Pancreas (tissue), 10 donors: ENCODE measurements at regions not wholly inside any gene's neighbourhood (a gene's known extent, or its start where the extent isn't known, plus 50 kb on each side); places are given as distances from the start of the nearest gene placed in this dataset.

Experiments used
- ATAC-seq, 4 donors: fragments of 200-7000 bp; cut with Tn5 transposase; one replicate each; pipeline versions ENCODE4 v1.8.0 to v1.9.1; 2020; ENCODE audit warnings: mild to moderate bottlenecking in 4 of 4, moderate library complexity in 4 of 4
- DNase-seq, 6 donors: peaks; one replicate each; pipeline ENCODE4 v3.0.0-alpha.2; 2020
- FAIRE-seq: peaks from 2 replicates; lab custom pipeline; 2012; peaks lifted over from hg19 to GRCh38; lab: Jason Lieb, UNC
- H3K27ac ChIP-seq, 4 donors: fragments of 200-600 bp; sonication (generic); 1 replicate in 3 of 4; 2 replicates in 1 of 4; pipeline versions ENCODE4 v1.5.0 to v1.8.0; 2020
- H3K27me3 ChIP-seq, 4 donors: fragments of 200-600 bp; one replicate each; pipeline ENCODE4 v1.8.0; 2021
- H3K36me3 ChIP-seq, 3 donors: fragments of 200-600 bp; sonication (generic) in 1 of 3; one replicate each; pipeline versions ENCODE4 v1.5.0 to v1.8.0; 2020 to 2021
- H3K4me1 ChIP-seq, 3 donors: fragments of 200-600 bp; one replicate each; pipeline ENCODE4 v1.8.0; 2021
- H3K4me3 ChIP-seq, 4 donors: fragments of 200-600 bp; sonication (generic) in 2 of 4; one replicate each; pipeline versions ENCODE4 v1.5.0 to v1.8.0; 2020 to 2021
- H3K9me3 ChIP-seq, 4 donors: fragments of 200-600 bp; one replicate each; pipeline ENCODE4 v1.8.0; 2021
- WGBS, 2 donors: extraction: QIAGEN DNeasy Blood & Tissue Kit; methylation state at CpG; one replicate each; pipeline ENCODE4 v1.1.7; 2013; 5-methylcytosine and 5-hydroxymethylcytosine counted together
- intact Hi-C, 3 donors: fragments of 100-400 bp; cut with DNase I; formaldehyde crosslinking; loops; one replicate each; pipeline versions ENCODE4 v1.11.1 to v1.14.2; 2022
- TF ChIP-seq, protein P1 (sequence below), 4 donors: fragments of 200-600 bp; sonication (generic) in 3 of 4; IDR thresholded peaks; one replicate each; pipeline versions ENCODE4 v1.5.0 to v1.8.0; 2021; ENCODE audit warnings: antibody characterized with exemption in 4 of 4
- donor health status: healthy with polysubstance abuse.
- donor health status: DM: no; HTN: no; CAD: no; lungs with moderate emphysema.
- donor health status: DM: no; HTN: no; CAD: no.
- donor health status: control.
- donor health status: control.
- donor health status: Bipolar disorder and iron deficiency.
- donor health status: DM: yes; HTN: yes; CAD: no.
- donor health status: DM: no; HTN: no; CAD: no.
- donor health status: DM: no; HTN: no; CAD: no.
- donor health status: DM: yes; HTN: yes; CAD: no.

DNA sequence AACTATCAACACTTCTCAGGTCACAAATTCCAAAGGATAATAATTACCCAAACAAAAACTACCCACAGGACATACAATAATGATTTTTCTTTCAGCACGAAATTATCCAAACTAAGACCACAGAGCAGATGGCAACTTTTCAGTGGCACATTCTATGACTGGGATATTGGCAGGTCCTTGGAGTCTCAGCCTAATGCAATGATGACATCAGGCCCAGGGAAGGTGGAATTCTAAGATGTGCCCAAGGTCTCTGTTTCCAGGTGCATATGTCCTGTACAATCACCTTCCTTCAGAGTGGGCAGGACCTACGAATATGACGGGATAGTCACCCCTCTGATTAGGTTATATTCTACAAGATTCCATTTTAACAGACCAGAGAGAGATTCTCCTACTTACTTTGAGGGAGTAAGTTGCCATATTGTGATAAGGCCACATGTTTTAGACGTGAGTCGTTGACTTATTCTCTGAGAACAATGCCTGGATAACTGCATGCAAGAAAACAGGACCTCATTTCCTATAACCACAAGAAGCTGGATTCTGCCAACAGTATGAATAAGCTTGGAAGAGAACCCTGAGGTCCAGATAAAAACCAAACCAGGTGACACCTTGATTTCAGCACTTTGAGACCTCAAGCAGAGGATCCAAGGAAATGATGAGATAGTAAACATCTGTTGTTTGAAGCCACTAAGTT lies 69.9 kb downstream of the ZC3H11B start:
- ATAC-seq: no peak
- WGBS, 2 donors: 70 to 79% methylated on average over 5 of the region's 5 CpGs
- TF ChIP-seq, protein P1, sequence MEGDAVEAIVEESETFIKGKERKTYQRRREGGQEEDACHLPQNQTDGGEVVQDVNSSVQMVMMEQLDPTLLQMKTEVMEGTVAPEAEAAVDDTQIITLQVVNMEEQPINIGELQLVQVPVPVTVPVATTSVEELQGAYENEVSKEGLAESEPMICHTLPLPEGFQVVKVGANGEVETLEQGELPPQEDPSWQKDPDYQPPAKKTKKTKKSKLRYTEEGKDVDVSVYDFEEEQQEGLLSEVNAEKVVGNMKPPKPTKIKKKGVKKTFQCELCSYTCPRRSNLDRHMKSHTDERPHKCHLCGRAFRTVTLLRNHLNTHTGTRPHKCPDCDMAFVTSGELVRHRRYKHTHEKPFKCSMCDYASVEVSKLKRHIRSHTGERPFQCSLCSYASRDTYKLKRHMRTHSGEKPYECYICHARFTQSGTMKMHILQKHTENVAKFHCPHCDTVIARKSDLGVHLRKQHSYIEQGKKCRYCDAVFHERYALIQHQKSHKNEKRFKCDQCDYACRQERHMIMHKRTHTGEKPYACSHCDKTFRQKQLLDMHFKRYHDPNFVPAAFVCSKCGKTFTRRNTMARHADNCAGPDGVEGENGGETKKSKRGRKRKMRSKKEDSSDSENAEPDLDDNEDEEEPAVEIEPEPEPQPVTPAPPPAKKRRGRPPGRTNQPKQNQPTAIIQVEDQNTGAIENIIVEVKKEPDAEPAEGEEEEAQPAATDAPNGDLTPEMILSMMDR (IDR thresholded peaks at IDR 0.05): no peak

DNA sequence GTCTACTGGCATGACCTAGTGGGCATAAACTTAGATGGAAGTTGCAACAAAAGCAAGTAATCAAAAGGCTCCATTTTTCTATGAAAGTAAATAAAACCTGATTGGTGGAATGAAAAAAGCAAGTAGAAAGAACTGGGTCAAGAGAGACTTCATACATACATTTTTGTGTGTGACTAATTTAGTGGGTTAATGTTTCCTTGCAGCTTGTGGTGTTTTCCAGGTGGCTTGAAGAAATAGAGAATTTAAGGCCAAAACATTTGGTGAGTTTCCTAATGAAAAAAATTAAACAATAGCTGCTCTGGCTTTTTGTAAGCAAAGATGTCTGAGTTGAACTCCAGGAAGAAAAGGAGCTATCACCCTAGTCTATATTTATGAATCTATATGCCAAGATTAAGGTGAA lies 71.0 kb downstream of the ZC3H11B start:
- Histone ChIP-seq H3K27ac (no peak overlapping the region), H3K4me3 (no peak overlapping the region), H3K4me1 (no peaks in the 10 kb centered on the region), H3K36me3 (no peaks in the 10 kb centered on the region), H3K9me3 (no peaks in the 10 kb centered on the region), H3K27me3 (no peaks in the 10 kb centered on the region)
- ATAC-seq (no peak), FAIRE-seq (no peak), DNase-seq (no peak)
- TF ChIP-seq, protein P1 (IDR thresholded peaks at IDR 0.05): no peak
- intact Hi-C loops: no loop called here

More for the DNA sequence above, 69.9 kb downstream of the ZC3H11B start:
- no peaks in the 10 kb centered on the region for H3K27me3 ChIP-seq
- DNase-seq: no peak
- H3K4me1 ChIP-seq: no peaks in the 10 kb centered on the region
- intact Hi-C loops: no loop called here
- no peaks in the 10 kb centered on the region for H3K9me3 ChIP-seq
- no peaks in the 10 kb centered on the region for H3K36me3 ChIP-seq
- H3K4me3 ChIP-seq: no peak overlapping the region
- no peak overlapping the region for H3K27ac ChIP-seq
- FAIRE-seq: no peak

DNA sequence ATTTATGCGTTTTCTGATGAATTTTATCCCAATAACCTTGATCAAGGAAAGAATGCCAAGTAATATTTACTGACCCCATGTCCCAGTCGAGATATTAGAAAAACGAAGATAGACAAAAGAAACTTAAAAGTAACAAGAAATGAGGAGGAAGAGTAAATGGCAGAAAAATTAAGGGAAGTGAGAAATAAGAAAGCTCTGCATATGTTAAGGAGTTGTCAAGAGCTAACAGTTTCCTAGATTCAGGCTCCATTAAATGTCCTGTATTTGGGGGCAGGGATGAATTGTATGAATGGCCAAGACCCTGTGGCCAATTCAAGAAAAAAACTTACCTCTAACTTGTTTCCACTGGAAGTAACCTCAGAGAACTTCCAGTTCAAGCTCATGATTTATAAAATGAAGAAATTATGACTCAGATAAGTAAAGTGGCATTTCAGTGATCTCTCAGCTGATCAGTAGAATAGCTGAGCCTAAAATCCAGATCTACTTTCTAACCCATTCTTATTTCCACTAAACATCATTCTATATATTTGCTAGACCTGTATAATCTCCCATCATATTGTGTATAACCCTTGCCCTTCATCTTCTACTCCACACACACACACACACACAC lies 73.2 kb downstream of the ZC3H11B start:
- intact Hi-C loops: no loop called here
- ATAC-seq (no peak), DNase-seq (no peak), FAIRE-seq (no peak)
- TF ChIP-seq, protein P1 (IDR thresholded peaks at IDR 0.05): no peak
- Histone ChIP-seq H3K4me3 (no peak overlapping the region), H3K9me3 (no peaks in the 10 kb centered on the region), H3K4me1 (no peaks in the 10 kb centered on the region), H3K27me3 (no peaks in the 10 kb centered on the region), H3K27ac (no peak overlapping the region), H3K36me3 (no peaks in the 10 kb centered on the region)
- 61 to 81% methylated on average over 3 of the region's 3 CpGs for WGBS, 2 donors

DNA sequence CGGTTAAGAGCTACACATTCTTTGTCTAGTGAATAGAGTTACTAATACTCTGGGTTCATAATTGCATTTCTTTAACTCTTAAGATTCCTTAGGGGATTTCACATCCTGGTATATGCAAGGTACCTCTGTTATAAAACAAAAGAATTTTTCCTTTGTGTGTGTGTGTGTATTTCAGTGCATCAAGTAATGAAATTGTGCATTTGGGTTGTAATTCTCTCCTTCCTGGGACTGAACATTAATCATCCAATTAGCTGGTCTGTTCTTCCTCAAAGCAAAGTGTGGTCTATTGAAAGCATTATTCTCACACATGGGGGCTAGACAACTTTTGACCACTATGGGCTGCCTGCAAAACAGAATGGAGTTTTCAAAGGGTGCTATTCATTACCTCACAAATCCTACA lies 74.0 kb downstream of the ZC3H11B start:
- 87 to 91% methylated on average over 1 of the region's 1 CpG for WGBS, 2 donors

More for the DNA sequence above, 74.0 kb downstream of the ZC3H11B start:
- no peak overlapping the region for H3K27ac ChIP-seq
- intact Hi-C loops: no loop called here
- FAIRE-seq (no peak), DNase-seq (no peak), ATAC-seq (no peak)
- TF ChIP-seq, protein P1 (IDR thresholded peaks at IDR 0.05): no peak
- no peaks in the 10 kb centered on the region for H3K9me3 ChIP-seq
- H3K4me1 ChIP-seq: no peaks in the 10 kb centered on the region
- H3K36me3 ChIP-seq: no peaks in the 10 kb centered on the region
- H3K4me3 ChIP-seq: no peak overlapping the region
- H3K27me3 ChIP-seq: no peaks in the 10 kb centered on the region
